Tibial nerve (tissue), 4 donors: ENCODE measurements at regions not wholly inside any gene's neighbourhood (a gene's known extent, or its start where the extent isn't known, plus 50 kb on each side); places are given as distances from the start of the nearest gene placed in this dataset.

ENCODE experiments used
- CTCF ChIP-seq, 5 experiments: fragments of 200-600 bp in 3 of 5; fragments of 450-650 bp in 2 of 5; sonication (generic) in 3 of 5; IDR thresholded peaks; one replicate each; pipeline ENCODE4 v1.5.1; 2016 to 2019; ENCODE audit warnings: antibody characterized with exemption in 5 of 5, mild to moderate bottlenecking in 3 of 5, moderate library complexity in 2 of 5
- EP300 ChIP-seq, 2 donors: sonication (generic); formaldehyde crosslinking; IDR thresholded peaks; one replicate each; pipeline ENCODE4 v1.6.1; 2017; ENCODE audit warnings: antibody characterized with exemption in 2 of 2, mild to moderate bottlenecking in 1 of 2
- POLR2A ChIP-seq, 2 donors: fragments of 450-650 bp; IDR thresholded peaks; one replicate each; pipeline ENCODE4 v1.6.1; 2017; ENCODE audit warnings: antibody characterized with exemption in 2 of 2, mild to moderate bottlenecking in 2 of 2, moderate library complexity in 2 of 2

- TF ChIP-seq CTCF (IDR thresholded peaks at IDR 0.05), result no peak
- TF ChIP-seq POLR2A (IDR thresholded peaks at IDR 0.05), result no peak
- TF ChIP-seq EP300 (IDR thresholded peaks at IDR 0.05), result no peak
These were observed 256.8 kb downstream of the C12orf50 start for GRCh38 chr12:87772401-87772800.
